HEK293 (cell line): ENCODE measurements at regions not wholly inside any gene's neighbourhood (a gene's known extent, or its start where the extent isn't known, plus 50 kb on each side); places are given as distances from the start of the nearest gene placed in this dataset.

Experiments used
- CTCF ChIP-seq: fragments of 450-650 bp; formaldehyde crosslinking; IDR thresholded peaks from 2 replicates; pipeline ENCODE4 v1.5.1; 2016; ENCODE audit warnings: missing biosample characterization, missing genetic modification characterization
- MEIS1 ChIP-seq: sonication (generic); formaldehyde crosslinking; IDR thresholded peaks from 2 replicates; pipeline ENCODE4 v1.8.1; 2022; ENCODE audit warnings: missing genetic modification reagents, mild to moderate bottlenecking, borderline replicate concordance
- ZBTB44 ChIP-seq: fragments of 450-650 bp; IDR thresholded peaks from 2 replicates; pipeline ENCODE4 v1.5.1; 2018; ENCODE audit warnings: missing biosample characterization, mild to moderate bottlenecking, missing genetic modification characterization
- ZBTB7A ChIP-seq: fragments of 450-650 bp; formaldehyde crosslinking; IDR thresholded peaks from 2 replicates; pipeline ENCODE4 v1.5.1; 2016; ENCODE audit warnings: low read depth, missing biosample characterization, missing genetic modification characterization
- ZNF138 ChIP-seq: fragments of 450-650 bp; formaldehyde crosslinking; IDR thresholded peaks from 2 replicates; pipeline ENCODE4 v1.5.1; 2016; ENCODE audit warnings: missing biosample characterization, missing genetic modification characterization, borderline replicate concordance
- ZNF24 ChIP-seq: fragments of 450-650 bp; formaldehyde crosslinking; IDR thresholded peaks from 2 replicates; pipeline ENCODE4 v1.5.1; 2016; ENCODE audit warnings: missing biosample characterization, missing genetic modification characterization
- ZNF423 ChIP-seq: fragments of 450-650 bp; formaldehyde crosslinking; IDR thresholded peaks from 2 replicates; pipeline ENCODE4 v1.5.1; 2016; ENCODE audit warnings: missing biosample characterization, missing genetic modification characterization
- ZNF48 ChIP-seq: fragments of 450-650 bp; formaldehyde crosslinking; IDR thresholded peaks from 2 replicates; pipeline ENCODE4 v1.5.1; 2016; ENCODE audit warnings: missing biosample characterization, missing genetic modification characterization
- ZNF501 ChIP-seq: fragments of 450-650 bp; formaldehyde crosslinking; IDR thresholded peaks from 2 replicates; pipeline ENCODE4 v1.5.1; 2016; ENCODE audit warnings: missing biosample characterization, missing genetic modification characterization
- ZNF670 ChIP-seq: fragments of 450-650 bp; formaldehyde crosslinking; IDR thresholded peaks from 2 replicates; pipeline ENCODE4 v1.5.1; 2016; ENCODE audit warnings: missing biosample characterization, missing genetic modification characterization, low read depth

GRCh38 chr15:80343554-80343992, 60.6 kb upstream of the ARNT2 start:
- no peak for TF ChIP-seq ZNF48 (tag by site-specific recombination)
- no peak for TF ChIP-seq ZBTB7A (tag by site-specific recombination)
- no peak for TF ChIP-seq ZNF24 (tag by site-specific recombination)
- TF ChIP-seq MEIS1 (CRISPR knock-in tag): no peak
- no peak for TF ChIP-seq CTCF (tag by site-specific recombination)
- TF ChIP-seq ZNF670 (tag by site-specific recombination): no peak
- no peak for TF ChIP-seq ZNF501
- no peak for TF ChIP-seq ZNF138
- no peak for TF ChIP-seq ZBTB44 (tag by site-specific recombination)
- no peak for TF ChIP-seq ZNF423 (tag by site-specific recombination)
